Spleen (tissue), 11 donors: ENCODE measurements at regions not wholly inside any gene's neighbourhood (a gene's known extent, or its start where the extent isn't known, plus 50 kb on each side); places are given as distances from the start of the nearest gene placed in this dataset.
A peak's percentile ranks its signal among the peaks of the same experiment; 100 is the strongest.

Experiments used
- DNase-seq: peaks from one replicate; pipeline ENCODE4 v3.0.0-alpha.2; 2020
- H3K27ac ChIP-seq, 8 donors: fragments of 200-600 bp; sonication (generic) in 7 of 8; 1 replicate in 4 of 8; 2 replicates in 4 of 8; pipeline versions ENCODE4 v1.5.0 to v1.8.0; 2016 to 2021; ENCODE audit warnings: inconsistent platforms in 4 of 8, mild to moderate bottlenecking in 4 of 8, moderate library complexity in 1 of 8
- H3K27me3 ChIP-seq, 7 donors: fragments of 200-600 bp; sonication (generic) in 6 of 7; replicated peaks in 1 of 7; 1 replicate in 4 of 7; 2 replicates in 3 of 7; pipeline versions ENCODE4 v1.5.0 to v1.8.0; 2016 to 2021; ENCODE audit warnings: inconsistent platforms in 3 of 7, mild to moderate bottlenecking in 1 of 7
- H3K36me3 ChIP-seq, 6 donors: fragments of 200-600 bp; sonication (generic) in 5 of 6; 1 replicate in 4 of 6; 2 replicates in 2 of 6; pipeline versions ENCODE4 v1.5.0 to v1.8.0; 2016 to 2021; ENCODE audit warnings: inconsistent platforms in 2 of 6
- H3K4me1 ChIP-seq, 6 donors: fragments of 200-600 bp; sonication (generic) in 5 of 6; 1 replicate in 3 of 6; 2 replicates in 3 of 6; pipeline versions ENCODE4 v1.5.0 to v1.8.0; 2016 to 2021; ENCODE audit warnings: inconsistent platforms in 3 of 6
- H3K4me3 ChIP-seq, 8 donors: fragments of 200-600 bp; sonication (generic) in 7 of 8; 1 replicate in 4 of 8; 2 replicates in 4 of 8; pipeline versions ENCODE4 v1.5.0 to v1.8.0; 2016 to 2021; ENCODE audit warnings: inconsistent platforms in 4 of 8, mild to moderate bottlenecking in 4 of 8, moderate library complexity in 2 of 8
- H3K9me3 ChIP-seq, 8 donors: fragments of 200-600 bp; sonication (generic) in 7 of 8; 1 replicate in 4 of 8; 2 replicates in 4 of 8; pipeline versions ENCODE4 v1.5.0 to v1.8.0; 2016 to 2021; ENCODE audit warnings: inconsistent platforms in 4 of 8
- CTCF ChIP-seq, 11 experiments: fragments of 200-600 bp in 7 of 11; fragments of 450-650 bp in 4 of 11; sonication (generic) in 4 of 11; IDR thresholded peaks in 8 of 11; conservative IDR thresholded peaks in 3 of 11; 1 replicate in 7 of 11; 2 replicates in 4 of 11; pipeline versions ENCODE4 v1.4.0 to v1.8.0; 2016 to 2021; ENCODE audit warnings: antibody characterized with exemption in 11 of 11, inconsistent platforms in 4 of 11, mild to moderate bottlenecking in 1 of 11
- POLR2A ChIP-seq, 3 donors: fragments of 450-650 bp; IDR thresholded peaks; one replicate each; pipeline ENCODE4 v1.5.1; 2017; ENCODE audit warnings: antibody characterized with exemption in 3 of 3, mild to moderate bottlenecking in 1 of 3
- POLR2AphosphoS5 ChIP-seq, 3 donors: sonication (generic); formaldehyde crosslinking; IDR thresholded peaks; one replicate each; pipeline ENCODE4 v1.5.1; 2017; ENCODE audit warnings: antibody characterized with exemption in 3 of 3
- WGBS, 5 donors: extraction: QIAGEN DNeasy Blood & Tissue Kit in 3 of 5; methylation state at CpG; one replicate each; pipeline versions ENCODE4 v1.1.5 to v1.1.7; 2013 to 2018; 5-methylcytosine and 5-hydroxymethylcytosine counted together
- intact Hi-C: fragments of 100-400 bp; cut with DNase I; formaldehyde crosslinking; loops from one replicate; pipeline ENCODE4 v1.15.0; 2023; ENCODE audit warnings: low total_unique reads
- donor health status: healthy with polysubstance abuse.
- donor health status: DM: no; HTN: no; CAD: no; lungs with moderate emphysema.
- donor health status: DM: no; HTN: no; CAD: no.
- donor health status: Bipolar disorder and iron deficiency.
- donor health status: healthy.
- donor health status: DM: no; HTN: no; CAD: no.
- donor health status: DM: yes; HTN: yes; CAD: no.

- no peak for DNase-seq
- TF ChIP-seq POLR2AphosphoS5 (IDR thresholded peaks at IDR 0.05): no peak
- no peaks in the 10 kb centered on the region for H3K9me3 ChIP-seq
- H3K27me3 ChIP-seq: no peaks in the 10 kb centered on the region
- intact Hi-C loops: no loop called here
- H3K36me3 ChIP-seq: no peaks in the 10 kb centered on the region
- 41 to 68% (median 52%) methylated on average over 16 to 17 of the region's 17 CpGs for WGBS, 5 donors
- H3K4me3 ChIP-seq: no peak overlapping the region
- peaks cover 0 to 34% (median 18%) of the 10 kb centered on the region in 6 donors for H3K4me1 ChIP-seq
- peak overlapping the region in 1 of 8 donors; percentile 46 for H3K27ac ChIP-seq
Observed at GRCh38 chr12:116381744-116382685, 104.5 kb upstream of the MED13L start.

GRCh38 chr12:116382686-116383530, 105.4 kb upstream of the MED13L start:
- WGBS, 5 donors: 50 to 68% (median 55%) methylated on average over 13 of the region's 13 CpGs
- no peak for DNase-seq
- peaks cover 0 to 34% (median 18%) of the 10 kb centered on the region in 6 donors for H3K4me1 ChIP-seq
- TF ChIP-seq POLR2A (IDR thresholded peaks at IDR 0.05) (no peak), POLR2AphosphoS5 (IDR thresholded peaks at IDR 0.05) (peak in 1 of 3 donors; percentile 47)
- no peak overlapping the region for H3K4me3 ChIP-seq
- no peaks in the 10 kb centered on the region for H3K36me3 ChIP-seq
- intact Hi-C loops: no loop called here
- H3K9me3 ChIP-seq: no peaks in the 10 kb centered on the region
- no peaks in the 10 kb centered on the region for H3K27me3 ChIP-seq
- H3K27ac ChIP-seq: peak overlapping the region in 5 of 8 donors; percentile 26 to 54 (median 45)

DNA sequence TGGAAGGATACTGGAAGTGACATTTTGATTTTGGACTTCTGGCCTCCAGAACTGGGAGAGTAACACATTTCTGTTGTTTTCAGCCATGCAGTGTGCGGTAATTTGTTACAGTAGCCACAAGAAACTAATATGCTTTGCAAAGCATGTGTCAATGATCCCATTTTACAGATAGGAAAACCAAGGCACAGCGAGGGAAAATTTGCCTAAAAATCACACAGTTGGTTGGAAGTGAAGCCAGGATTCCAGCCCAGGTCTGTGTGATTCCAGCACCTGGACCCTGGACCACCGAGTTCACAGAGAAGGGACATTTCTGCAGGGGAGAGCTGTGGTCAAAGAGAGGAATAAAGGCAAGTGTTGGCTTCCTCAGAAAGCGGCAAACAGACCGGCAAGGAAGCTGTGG, 106.7 kb upstream of the MED13L start:
- no peak overlapping the region for H3K4me3 ChIP-seq
- 74 to 94% (median 91%) methylated on average over 5 of the region's 5 CpGs for WGBS, 5 donors

DNA sequence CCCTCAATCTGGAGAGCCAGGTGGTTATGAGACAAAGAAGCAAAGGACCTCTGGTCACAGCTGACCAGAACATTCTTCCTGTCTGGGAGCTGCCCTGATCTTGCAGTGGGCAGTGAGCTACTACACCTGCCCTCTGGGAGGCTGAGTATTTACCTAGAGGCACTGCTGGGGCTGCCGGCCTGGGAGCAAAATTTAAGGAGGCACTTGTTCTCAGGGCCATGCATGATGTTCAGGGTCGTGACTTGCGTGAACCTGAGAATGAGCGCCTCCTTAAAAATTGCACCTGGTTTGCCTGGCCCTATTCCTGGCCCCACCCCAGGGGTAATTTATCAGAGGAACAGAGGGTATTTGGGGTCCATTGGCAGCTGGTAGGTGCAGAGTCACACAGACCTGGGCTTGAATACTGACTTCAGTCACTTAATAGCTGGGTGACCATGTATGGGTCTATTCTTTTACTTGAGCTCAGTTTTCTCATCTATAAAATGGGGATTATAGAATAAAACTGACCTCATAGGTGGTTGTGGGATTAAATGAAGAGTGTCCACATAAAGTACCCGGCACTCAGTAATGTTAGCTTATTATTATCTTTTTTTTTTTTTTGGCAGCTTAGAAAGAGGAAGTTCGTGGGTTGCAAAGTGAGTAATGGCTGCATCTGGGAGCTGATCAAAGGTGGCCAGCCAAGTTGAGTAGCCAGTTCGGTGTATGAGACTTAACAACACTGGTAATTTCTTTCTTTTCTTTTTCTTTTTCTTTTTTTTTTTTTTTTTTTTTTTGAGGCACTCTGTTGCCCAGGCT, 107.4 kb upstream of the MED13L start:
- WGBS, 5 donors: 52 to 55% (median 53%) methylated on average over 6 to 7 of the region's 7 CpGs
- intact Hi-C loops: no loop called here
- peaks cover 0 to 33% (median 18%) of the 10 kb centered on the region in 6 donors for H3K4me1 ChIP-seq
- no peaks in the 10 kb centered on the region for H3K36me3 ChIP-seq
- no peak overlapping the region for H3K27ac ChIP-seq
- no peaks in the 10 kb centered on the region for H3K9me3 ChIP-seq
- no peak for TF ChIP-seq POLR2A (IDR thresholded peaks at IDR 0.05)
- TF ChIP-seq CTCF (IDR thresholded peaks at IDR 0.05 in 8 of 11, conservative IDR thresholded peaks at IDR 0.05 in 3 of 11): no peak
- TF ChIP-seq POLR2AphosphoS5 (IDR thresholded peaks at IDR 0.05): no peak
- DNase-seq: no peak
- no peak overlapping the region for H3K4me3 ChIP-seq
- no peaks in the 10 kb centered on the region for H3K27me3 ChIP-seq

More for the DNA sequence above, 106.7 kb upstream of the MED13L start:
- DNase-seq: no peak
- no peak overlapping the region for H3K27ac ChIP-seq
- H3K9me3 ChIP-seq: no peaks in the 10 kb centered on the region
- no peaks in the 10 kb centered on the region for H3K36me3 ChIP-seq
- intact Hi-C loops: no loop called here
- H3K4me1 ChIP-seq: peaks cover 0 to 34% (median 18%) of the 10 kb centered on the region in 6 donors
- TF ChIP-seq POLR2AphosphoS5 (IDR thresholded peaks at IDR 0.05): no peak
- no peaks in the 10 kb centered on the region for H3K27me3 ChIP-seq
